ENCODE measurements at regions not wholly inside any gene's neighbourhood (a gene's known extent, or its start where the extent isn't known, plus 50 kb on each side); places are given as distances from the start of the nearest gene placed in this dataset.

DNA sequence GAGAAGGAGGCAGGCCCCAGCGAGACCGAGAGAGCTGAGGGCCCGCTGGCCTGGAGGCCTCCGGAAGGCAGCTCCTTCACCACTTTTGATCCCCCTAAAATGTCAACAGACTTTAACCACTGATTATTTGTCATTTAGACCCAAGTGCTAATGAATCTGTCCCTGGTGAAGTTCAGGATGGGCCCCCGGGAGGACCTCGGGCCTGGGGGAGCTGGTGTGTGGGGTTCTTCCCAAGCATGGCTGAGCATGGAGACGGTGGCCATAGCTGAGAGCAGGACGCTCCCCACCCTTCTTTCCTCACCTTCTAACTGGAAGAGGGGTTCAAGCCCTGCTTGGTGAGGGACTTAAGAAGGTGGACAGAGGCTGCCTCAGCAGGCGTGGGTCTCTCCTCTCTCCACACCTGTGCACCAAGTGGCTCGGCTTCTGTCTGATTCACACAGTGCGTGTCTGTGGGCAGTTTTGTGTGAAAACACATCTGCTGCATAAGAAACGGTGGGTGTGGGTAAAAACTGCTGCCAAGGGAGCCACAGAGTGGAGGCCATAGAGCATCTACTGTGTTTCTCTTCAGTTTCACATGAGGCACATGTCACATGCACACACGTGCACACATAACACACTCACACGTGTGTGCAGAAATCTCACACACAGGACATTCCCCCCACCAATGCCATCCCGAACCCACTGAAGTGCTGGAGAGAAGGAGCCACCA, 53.5 kb upstream of the VIPR2 start:
- H3K27me3 ChIP-seq: no peaks in the 10 kb centered on the region
- no peaks in the 10 kb centered on the region for H3K9me3 ChIP-seq
- TF ChIP-seq POLR2AphosphoS5 (IDR thresholded peaks at IDR 0.05): no peak
- no peak for TF ChIP-seq CTCF (IDR thresholded peaks at IDR 0.05)
- no peak for TF ChIP-seq POLR2A (IDR thresholded peaks at IDR 0.05)
- no peak overlapping the region for H3K4me3 ChIP-seq
- H3K36me3 ChIP-seq: no peaks in the 10 kb centered on the region
- H3K4me1 ChIP-seq: no peaks in the 10 kb centered on the region
- intact Hi-C loops (cut with DNase I; ENCODE audit: low total_unique reads): no loop called here
- H3K27ac ChIP-seq: no peak overlapping the region
- DNase-seq (ENCODE audit: low spot score in 2 of 2): no peak

- H3K27ac ChIP-seq: no peak overlapping the region
These were observed 52.7 kb upstream of the VIPR2 start for GRCh38 chr7:159197066-159197975.

DNA sequence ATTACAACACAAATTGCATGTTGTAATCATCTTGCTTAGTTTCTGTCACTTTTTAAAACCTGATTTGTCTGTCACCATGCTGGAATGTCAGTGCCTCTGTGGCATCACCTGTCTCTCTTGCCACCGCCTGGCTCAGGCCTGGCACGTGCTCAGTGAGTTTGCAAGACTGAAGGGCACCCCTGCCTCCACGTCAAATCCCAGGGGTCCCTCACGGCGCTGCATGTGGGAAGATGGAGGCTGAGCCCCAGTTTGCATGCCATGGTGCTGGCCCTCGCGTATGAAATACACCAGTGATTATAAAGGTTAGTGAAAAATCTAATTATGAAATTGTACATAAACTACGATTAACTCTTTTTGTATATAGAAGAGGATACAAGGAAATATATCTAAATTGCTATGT, 51.9 kb upstream of the VIPR2 start:
- no peaks in the 10 kb centered on the region for H3K36me3 ChIP-seq
- intact Hi-C loops (cut with DNase I; ENCODE audit: low total_unique reads): no loop called here
- no peak overlapping the region for H3K27ac ChIP-seq
- H3K9me3 ChIP-seq: no peaks in the 10 kb centered on the region
- no peaks in the 10 kb centered on the region for H3K4me1 ChIP-seq
- no peaks in the 10 kb centered on the region for H3K27me3 ChIP-seq
- TF ChIP-seq POLR2A (IDR thresholded peaks at IDR 0.05) (no peak), CTCF (IDR thresholded peaks at IDR 0.05) (no peak), POLR2AphosphoS5 (IDR thresholded peaks at IDR 0.05) (no peak)
- no peak overlapping the region for H3K4me3 ChIP-seq
- DNase-seq (ENCODE audit: low spot score in 2 of 2): no peak

More at GRCh38 chr7:159197066-159197975, 52.7 kb upstream of the VIPR2 start:
- Histone ChIP-seq H3K27me3 (no peaks in the 10 kb centered on the region), H3K36me3 (no peaks in the 10 kb centered on the region), H3K4me3 (peak overlapping the region in 1 of 3 donors; percentile 11), H3K4me1 (no peaks in the 10 kb centered on the region), H3K9me3 (no peaks in the 10 kb centered on the region)
- TF ChIP-seq POLR2A (IDR thresholded peaks at IDR 0.05) (no peak), POLR2AphosphoS5 (IDR thresholded peaks at IDR 0.05) (no peak), CTCF (IDR thresholded peaks at IDR 0.05) (no peak)
- no peak for DNase-seq (ENCODE audit: low spot score in 2 of 2)
- intact Hi-C loops (cut with DNase I; ENCODE audit: low total_unique reads): no loop called here

GRCh38 chr7:159195946-159196345, 51.3 kb upstream of the VIPR2 start:
- H3K36me3 ChIP-seq: no peaks in the 10 kb centered on the region
- H3K27ac ChIP-seq: no peak overlapping the region
- no peaks in the 10 kb centered on the region for H3K27me3 ChIP-seq
- H3K4me3 ChIP-seq: no peak overlapping the region
- TF ChIP-seq POLR2AphosphoS5 (IDR thresholded peaks at IDR 0.05): no peak
- TF ChIP-seq CTCF (IDR thresholded peaks at IDR 0.05): no peak
- no peak for TF ChIP-seq POLR2A (IDR thresholded peaks at IDR 0.05)
- H3K9me3 ChIP-seq: no peaks in the 10 kb centered on the region
- no peak for DNase-seq (ENCODE audit: low spot score in 2 of 2)
- intact Hi-C loops (cut with DNase I; ENCODE audit: low total_unique reads): no loop called here
- no peaks in the 10 kb centered on the region for H3K4me1 ChIP-seq
